Astrocyte (in vitro differentiated cells and primary cell): ENCODE measurements at regions not wholly inside any gene's neighbourhood (a gene's known extent, or its start where the extent isn't known, plus 50 kb on each side); places are given as distances from the start of the nearest gene placed in this dataset.

Source experiments
- DNase-seq: peaks from one replicate; pipeline ENCODE4 v3.0.0-alpha.2; 2010; ENCODE audit warnings: low read depth
- FAIRE-seq: peaks from 2 replicates; lab custom pipeline; 2011; peaks lifted over from hg19 to GRCh38; lab: Jason Lieb, UNC
- H2AFZ ChIP-seq: 2 replicates; pipeline ENCODE4 v1.6.0; 2012; ENCODE audit warnings: low read depth, low read length, inconsistent platforms
- H3K27ac ChIP-seq: 2 replicates; pipeline ENCODE4 v1.5.1; 2011; ENCODE audit warnings: low read depth, low read length, inconsistent platforms
- H3K27me3 ChIP-seq: 2 replicates; pipeline ENCODE4 v1.6.0; 2011; ENCODE audit warnings: low read length, inconsistent platforms; ENCODE audit not compliant: insufficient read depth
- H3K36me3 ChIP-seq: 2 replicates; pipeline ENCODE4 v1.5.1; 2011; ENCODE audit warnings: low read length, inconsistent platforms; ENCODE audit not compliant: insufficient read depth
- H3K4me1 ChIP-seq: 2 replicates; pipeline ENCODE4 v1.5.1; 2011; ENCODE audit warnings: low read length, inconsistent platforms; ENCODE audit not compliant: insufficient read depth
- H3K4me2 ChIP-seq: 2 replicates; pipeline ENCODE4 v1.6.0; 2012; ENCODE audit warnings: low read length, inconsistent platforms
- H3K4me3 ChIP-seq: 2 replicates; pipeline ENCODE4 v1.5.1; 2011; ENCODE audit warnings: low read depth, mild to moderate bottlenecking, low read length, inconsistent platforms; ENCODE audit not compliant: insufficient read depth
- H3K79me2 ChIP-seq: 2 replicates; pipeline ENCODE4 v1.6.0; 2012; ENCODE audit warnings: mild to moderate bottlenecking, low read length, inconsistent platforms; ENCODE audit not compliant: insufficient read depth
- H3K9ac ChIP-seq: 2 replicates; pipeline ENCODE4 v1.6.0; 2012; ENCODE audit warnings: mild to moderate bottlenecking, low read length, inconsistent platforms
- H3K9me3 ChIP-seq: 2 replicates; pipeline ENCODE4 v1.5.1; 2012; ENCODE audit warnings: low read depth, mild to moderate bottlenecking, low read length, inconsistent platforms; ENCODE audit not compliant: insufficient read depth
- H4K20me1 ChIP-seq: 2 replicates; pipeline ENCODE4 v1.6.0; 2012; ENCODE audit warnings: low read length, inconsistent platforms; ENCODE audit not compliant: insufficient read depth
- H3K27ac Mint-ChIP-seq: one replicate; pipeline ENCODE4 v1.8.0; 2021; ENCODE audit warnings: mild to moderate bottlenecking, mixed read lengths; ENCODE audit not compliant: unreplicated experiment
- H3K27me3 Mint-ChIP-seq: one replicate; pipeline ENCODE4 v1.8.0; 2021; ENCODE audit warnings: low read depth, mixed read lengths; ENCODE audit not compliant: unreplicated experiment
- H3K36me3 Mint-ChIP-seq: one replicate; pipeline ENCODE4 v1.8.0; 2021; ENCODE audit warnings: low read depth, mixed read lengths; ENCODE audit not compliant: unreplicated experiment
- H3K4me1 Mint-ChIP-seq: one replicate; pipeline ENCODE4 v1.8.0; 2021; ENCODE audit warnings: low read depth, mixed read lengths; ENCODE audit not compliant: unreplicated experiment
- H3K4me3 Mint-ChIP-seq: one replicate; pipeline ENCODE4 v1.8.0; 2021; ENCODE audit warnings: mild to moderate bottlenecking, moderate library complexity, mixed read lengths; ENCODE audit not compliant: unreplicated experiment
- H3K9me3 Mint-ChIP-seq: one replicate; pipeline ENCODE4 v1.8.0; 2021; ENCODE audit warnings: mild to moderate bottlenecking, mixed read lengths; ENCODE audit not compliant: unreplicated experiment
- CTCF ChIP-seq: IDR thresholded peaks from 2 replicates; pipeline ENCODE4 v1.5.1; 2011; ENCODE audit warnings: low read depth, mild to moderate bottlenecking, inconsistent platforms, low read length, moderate library complexity; ENCODE audit not compliant: insufficient read depth
- EZH2 ChIP-seq: IDR thresholded peaks from 2 replicates; pipeline ENCODE4 v1.6.1; 2012; ENCODE audit warnings: mild to moderate bottlenecking, low read length, inconsistent platforms; ENCODE audit not compliant: insufficient read depth

GRCh38 chr3:152196782-152197181 is 71.9 kb upstream of the MBNL1 start:
- FAIRE-seq: no peak
- H3K79me2 ChIP-seq: no peaks in the 10 kb centered on the region
- H3K9me3 ChIP-seq: no peaks in the 10 kb centered on the region
- Mint-ChIP-seq H3K27ac (no peak overlapping the region), H3K4me3 (no peak overlapping the region), H3K9me3 (no peaks in the 10 kb centered on the region), H3K36me3 (no peaks in the 10 kb centered on the region), H3K4me1 (peaks cover 3% of the 10 kb centered on the region), H3K27me3 (no peaks in the 10 kb centered on the region)
- DNase-seq: no peak
- no peak overlapping the region for H3K9ac ChIP-seq
- H3K4me3 ChIP-seq: no peak overlapping the region
- no peaks in the 10 kb centered on the region for H3K36me3 ChIP-seq
- no peaks in the 10 kb centered on the region for H4K20me1 ChIP-seq
- H3K4me1 ChIP-seq: no peaks in the 10 kb centered on the region
- TF ChIP-seq EZH2 (no peak), CTCF (no peak)
- no peak overlapping the region for H3K27ac ChIP-seq
- no peaks in the 10 kb centered on the region for H3K27me3 ChIP-seq
- no peak overlapping the region for H2AFZ ChIP-seq
- H3K4me2 ChIP-seq: no peak overlapping the region

GRCh38 chr3:152197451-152197850 is 71.3 kb upstream of the MBNL1 start:
- no peaks in the 10 kb centered on the region for H3K9me3 Mint-ChIP-seq
- FAIRE-seq: peak; percentile 34
- no peak overlapping the region for H3K27ac Mint-ChIP-seq
- no peaks in the 10 kb centered on the region for H3K79me2 ChIP-seq
- no peaks in the 10 kb centered on the region for H3K36me3 Mint-ChIP-seq
- H4K20me1 ChIP-seq: no peaks in the 10 kb centered on the region
- H3K4me3 Mint-ChIP-seq: no peak overlapping the region
- H3K4me2 ChIP-seq: no peak overlapping the region
- no peaks in the 10 kb centered on the region for H3K4me1 ChIP-seq
- peak; percentile 27 for DNase-seq
- H3K27me3 ChIP-seq: no peaks in the 10 kb centered on the region
- H2AFZ ChIP-seq: no peak overlapping the region
- TF ChIP-seq EZH2 (no peak), CTCF (no peak)
- H3K27me3 Mint-ChIP-seq: no peaks in the 10 kb centered on the region
- peaks cover 3% of the 10 kb centered on the region for H3K4me1 Mint-ChIP-seq
- H3K27ac ChIP-seq: no peak overlapping the region
- H3K36me3 ChIP-seq: no peaks in the 10 kb centered on the region
- no peak overlapping the region for H3K9ac ChIP-seq
- no peaks in the 10 kb centered on the region for H3K9me3 ChIP-seq
- H3K4me3 ChIP-seq: no peak overlapping the region

- TF ChIP-seq CTCF: no peak
- no peak for TF ChIP-seq EZH2
- H3K4me1 Mint-ChIP-seq: peaks cover 4% of the 10 kb centered on the region
- no peaks in the 10 kb centered on the region for H3K79me2 ChIP-seq
- no peak overlapping the region for H3K4me3 ChIP-seq
- H3K4me3 Mint-ChIP-seq: no peak overlapping the region
- no peak overlapping the region for H3K27ac ChIP-seq
- no peak overlapping the region for H3K9ac ChIP-seq
- H3K27me3 ChIP-seq: no peaks in the 10 kb centered on the region
- no peak for FAIRE-seq
- H2AFZ ChIP-seq: no peak overlapping the region
- H4K20me1 ChIP-seq: no peaks in the 10 kb centered on the region
- no peaks in the 10 kb centered on the region for H3K36me3 ChIP-seq
- H3K4me1 ChIP-seq: no peaks in the 10 kb centered on the region
- no peaks in the 10 kb centered on the region for H3K9me3 ChIP-seq
- H3K36me3 Mint-ChIP-seq: no peaks in the 10 kb centered on the region
- no peaks in the 10 kb centered on the region for H3K9me3 Mint-ChIP-seq
- H3K27ac Mint-ChIP-seq: no peak overlapping the region
- no peak overlapping the region for H3K4me2 ChIP-seq
- DNase-seq: no peak
- H3K27me3 Mint-ChIP-seq: no peaks in the 10 kb centered on the region
Measured at GRCh38 chr3:152197937-152198336, 70.8 kb upstream of the MBNL1 start.
